ENCODE measurements at regions not wholly inside any gene's neighbourhood (a gene's known extent, or its start where the extent isn't known, plus 50 kb on each side); places are given as distances from the start of the nearest gene placed in this dataset.
A peak's percentile ranks its signal among the peaks of the same experiment; 100 is the strongest.

GRCh38 chr7:3245077-3245476, 56.0 kb upstream of the SDK1 start:
- no peak for DNase-seq
- POLR2A ChIA-PET = interaction anchor here (0.9 kb wide), 1 partner anchor 55 kb away, joined by 3 read pairs; no protein-coding TSS in a partner anchor
- Histone ChIP-seq H4K20me1 (ENCODE audit: insufficient read depth) (no peaks in the 10 kb centered on the region), H3K4me2 (no peak overlapping the region), H3K9me2 (no peaks in the 10 kb centered on the region), H3K79me2 (ENCODE audit: insufficient read depth) (no peaks in the 10 kb centered on the region), H3K27me3 (ENCODE audit: insufficient read depth) (no peaks in the 10 kb centered on the region), H3K9ac (no peak overlapping the region), H2AFZ (ENCODE audit: low read depth) (no peak overlapping the region), H3K4me1 (ENCODE audit: control insufficient read depth in 1 of 2, insufficient read depth in 2 of 2, low read depth in 1 of 2, low read length in 1 of 2) (peaks cover 0 to 34% of the 10 kb centered on the region in 2 experiments; a peak in 2 of 4 replicates), H3K36me3 (replicated peaks in 1 of 2; ENCODE audit: control insufficient read depth in 1 of 2, insufficient read depth in 2 of 2, low read length in 1 of 2) (no peaks in the 10 kb centered on the region), H3K27ac (ENCODE audit: low read depth in 2 of 2, low read length in 1 of 2) (peak overlapping the region in 1 of 2 experiments; percentile 92; a peak in 2 of 4 replicates), H3F3A (replicated peaks; ENCODE audit: insufficient read depth) (no peaks in the 10 kb centered on the region), H3K9me3 (peaks cover 7% of the 10 kb centered on the region; the same call in 1 of the 2 replicates), H3K4me3 (ENCODE audit: low read depth in 2 of 2, low read length in 1 of 2) (no peak overlapping the region)
- CTCF ChIA-PET = interaction anchor here (0.6 to 2.4 kb wide), 3 partner anchors 56 to 571 kb away, joined by 3 to 12 read pairs (median 3); partner anchors contain the start of gene SDK1
- no peak for TF ChIP-seq RXRA (IDR thresholded peaks at IDR 0.05; ENCODE audit: borderline replicate concordance, low read depth)
- no peak for TF ChIP-seq YY1 (IDR thresholded peaks at IDR 0.05; ENCODE audit: low read depth)
- no peak for TF ChIP-seq RFX5 (IDR thresholded peaks at IDR 0.05; ENCODE audit: low read length)
- no peak for TF ChIP-seq MEF2A (IDR thresholded peaks at IDR 0.05; ENCODE audit: borderline replicate concordance, low read depth)
- TF ChIP-seq FOXJ3 (CRISPR knock-in tag; IDR thresholded peaks at IDR 0.05) = no peak
- no peak for TF ChIP-seq EP300 (IDR thresholded peaks at IDR 0.05; ENCODE audit: borderline replicate concordance in 1 of 2, low read depth in 1 of 2, low read length in 1 of 2)
- no peak for TF ChIP-seq FOXM1 (IDR thresholded peaks at IDR 0.05; ENCODE audit: low read depth)
- no peak for TF ChIP-seq RAD21 (IDR thresholded peaks at IDR 0.05; ENCODE audit: low read length)
- TF ChIP-seq CHD2 (IDR thresholded peaks at IDR 0.05; ENCODE audit: low read length, partially characterized antibody) = no peak
- 49% methylated on average over 2 of the region's 2 CpGs for WGBS (ENCODE audit: low lambda C conversion rate)

- POLR2A ChIA-PET = interaction anchor here (0.7 to 1.2 kb wide), 4 partner anchors 18 to 218 kb away, joined by 3 to 5 read pairs (median 4); no protein-coding TSS in a partner anchor
- H3K9me2 ChIP-seq = no peaks in the 10 kb centered on the region
- no peak overlapping the region for H3K4me3 ChIP-seq (ENCODE audit: low read depth in 2 of 2, low read length in 1 of 2)
- H3K27me3 ChIP-seq (ENCODE audit: insufficient read depth) = no peaks in the 10 kb centered on the region
- no peak overlapping the region for H2AFZ ChIP-seq (ENCODE audit: low read depth)
- DNase-seq = no peak
- H3K27ac ChIP-seq (ENCODE audit: low read depth in 2 of 2, low read length in 1 of 2) = peak overlapping the region in 1 of 2 experiments; percentile 92; a peak in 2 of 4 replicates
- H3K9me3 ChIP-seq = peaks cover 7% of the 10 kb centered on the region; the same call in 1 of the 2 replicates
- peaks cover 0 to 34% of the 10 kb centered on the region in 2 experiments; a peak in 2 of 4 replicates for H3K4me1 ChIP-seq (ENCODE audit: control insufficient read depth in 1 of 2, insufficient read depth in 2 of 2, low read depth in 1 of 2, low read length in 1 of 2)
- H3K9ac ChIP-seq = no peak overlapping the region
- H3F3A ChIP-seq (replicated peaks; ENCODE audit: insufficient read depth) = no peaks in the 10 kb centered on the region
- no peaks in the 10 kb centered on the region for H4K20me1 ChIP-seq (ENCODE audit: insufficient read depth)
- H3K4me2 ChIP-seq = no peak overlapping the region
- no peaks in the 10 kb centered on the region for H3K79me2 ChIP-seq (ENCODE audit: insufficient read depth)
- CTCF ChIA-PET = interaction anchor here (0.6 kb wide), 1 partner anchor 572 kb away, joined by 3 read pairs; no protein-coding TSS in a partner anchor
- WGBS (ENCODE audit: low lambda C conversion rate) = 41% methylated on average over 3 of the region's 3 CpGs
- no peaks in the 10 kb centered on the region for H3K36me3 ChIP-seq (replicated peaks in 1 of 2; ENCODE audit: control insufficient read depth in 1 of 2, insufficient read depth in 2 of 2, low read length in 1 of 2)
- TF ChIP-seq ZBTB33 (IDR thresholded peaks at IDR 0.05; ENCODE audit: borderline replicate concordance, low read depth) (no peak), SIN3A (IDR thresholded peaks at IDR 0.05; ENCODE audit: borderline replicate concordance, low read depth, low read length) (no peak), MAX (IDR thresholded peaks at IDR 0.05; ENCODE audit: low read depth) (no peak), JUND (IDR thresholded peaks at IDR 0.05) (no peak), NFIC (IDR thresholded peaks at IDR 0.05; ENCODE audit: borderline replicate concordance) (no peak), EZH2phosphoT487 (IDR thresholded peaks at IDR 0.05; ENCODE audit: borderline replicate concordance, low read depth) (no peak), REST (IDR thresholded peaks at IDR 0.05; ENCODE audit: low read depth, low read length) (no peak), USF1 (IDR thresholded peaks at IDR 0.05; ENCODE audit: borderline replicate concordance, low read depth) (no peak), FOXM1 (IDR thresholded peaks at IDR 0.05; ENCODE audit: low read depth) (no peak), TEAD4 (IDR thresholded peaks at IDR 0.05; ENCODE audit: borderline replicate concordance, insufficient read depth) (no peak), NRF1 (IDR thresholded peaks at IDR 0.05; ENCODE audit: low read depth, low read length) (no peak), CHD2 (IDR thresholded peaks at IDR 0.05; ENCODE audit: low read length, partially characterized antibody) (no peak)
Measured at GRCh38 chr7:3245721-3246120, 55.3 kb upstream of the SDK1 start.
